ENCODE measurements at regions not wholly inside any gene's neighbourhood (a gene's known extent, or its start where the extent isn't known, plus 50 kb on each side); places are given as distances from the start of the nearest gene placed in this dataset.
"Not testable (repeated sequence)": the region's sequence is repeated elsewhere in the genome, so short reads cannot be mapped to it uniquely, and the experiment has no call there.

DNA sequence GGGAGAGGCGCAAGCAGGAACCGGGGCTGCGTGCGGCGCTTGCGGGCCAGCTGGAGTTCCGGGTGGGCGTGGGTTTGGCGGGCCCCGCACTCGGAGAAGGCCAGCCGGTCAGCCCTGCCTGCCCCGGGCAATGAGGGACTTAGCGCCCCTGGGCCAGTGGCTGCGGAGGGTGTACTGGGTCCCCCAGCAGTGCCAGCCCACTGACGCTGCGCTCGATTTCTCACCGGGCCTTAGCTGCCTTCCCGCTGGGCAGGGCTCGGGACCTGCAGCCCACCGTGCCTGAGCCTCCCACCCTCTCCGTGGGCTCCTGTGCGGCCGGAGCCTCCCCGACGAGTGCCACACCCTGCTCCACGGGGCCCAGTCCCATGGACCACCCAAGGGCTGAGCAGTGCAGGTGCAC is 904.2 kb downstream of the NCAM2 start:
- TF ChIP-seq, protein P1, sequence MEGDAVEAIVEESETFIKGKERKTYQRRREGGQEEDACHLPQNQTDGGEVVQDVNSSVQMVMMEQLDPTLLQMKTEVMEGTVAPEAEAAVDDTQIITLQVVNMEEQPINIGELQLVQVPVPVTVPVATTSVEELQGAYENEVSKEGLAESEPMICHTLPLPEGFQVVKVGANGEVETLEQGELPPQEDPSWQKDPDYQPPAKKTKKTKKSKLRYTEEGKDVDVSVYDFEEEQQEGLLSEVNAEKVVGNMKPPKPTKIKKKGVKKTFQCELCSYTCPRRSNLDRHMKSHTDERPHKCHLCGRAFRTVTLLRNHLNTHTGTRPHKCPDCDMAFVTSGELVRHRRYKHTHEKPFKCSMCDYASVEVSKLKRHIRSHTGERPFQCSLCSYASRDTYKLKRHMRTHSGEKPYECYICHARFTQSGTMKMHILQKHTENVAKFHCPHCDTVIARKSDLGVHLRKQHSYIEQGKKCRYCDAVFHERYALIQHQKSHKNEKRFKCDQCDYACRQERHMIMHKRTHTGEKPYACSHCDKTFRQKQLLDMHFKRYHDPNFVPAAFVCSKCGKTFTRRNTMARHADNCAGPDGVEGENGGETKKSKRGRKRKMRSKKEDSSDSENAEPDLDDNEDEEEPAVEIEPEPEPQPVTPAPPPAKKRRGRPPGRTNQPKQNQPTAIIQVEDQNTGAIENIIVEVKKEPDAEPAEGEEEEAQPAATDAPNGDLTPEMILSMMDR (IDR thresholded peaks at IDR 0.05): not testable (repeated sequence)
- not testable (repeated sequence) for TF ChIP-seq POLR2A (IDR thresholded peaks at IDR 0.05)

Measured in Peyer's patch (tissue), 4 donors.